IPS-NIHi11 (cell line): ENCODE measurements at regions not wholly inside any gene's neighbourhood (a gene's known extent, or its start where the extent isn't known, plus 50 kb on each side); places are given as distances from the start of the nearest gene placed in this dataset.
"Not testable (repeated sequence)": the region's sequence is repeated elsewhere in the genome, so short reads cannot be mapped to it uniquely, and the experiment has no call there.

ENCODE experiments used
- DNase-seq: peaks from one replicate; pipeline ENCODE4 v3.0.0; 2012; ENCODE audit warnings: mixed read lengths, low spot score

DNA sequence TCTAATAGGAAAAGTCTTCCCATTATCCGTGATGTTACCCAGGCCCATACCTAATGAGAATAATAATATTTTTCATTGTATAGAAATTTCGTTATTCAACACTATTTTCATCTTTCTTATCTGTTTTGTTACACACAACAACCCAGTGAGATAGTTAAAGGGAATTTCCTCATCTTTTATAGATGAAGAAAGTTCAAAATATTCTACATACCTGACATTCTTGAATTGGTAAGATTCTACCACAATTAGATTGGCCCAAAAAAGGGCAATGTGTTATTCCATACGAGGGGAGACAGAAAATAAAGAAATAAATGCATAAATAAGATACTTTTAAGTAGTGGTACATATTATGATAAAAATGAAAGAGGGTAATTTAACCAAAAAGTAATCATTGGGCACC lies 405.5 kb upstream of the ADAMTS5 start:
- DNase-seq = no peak

DNA sequence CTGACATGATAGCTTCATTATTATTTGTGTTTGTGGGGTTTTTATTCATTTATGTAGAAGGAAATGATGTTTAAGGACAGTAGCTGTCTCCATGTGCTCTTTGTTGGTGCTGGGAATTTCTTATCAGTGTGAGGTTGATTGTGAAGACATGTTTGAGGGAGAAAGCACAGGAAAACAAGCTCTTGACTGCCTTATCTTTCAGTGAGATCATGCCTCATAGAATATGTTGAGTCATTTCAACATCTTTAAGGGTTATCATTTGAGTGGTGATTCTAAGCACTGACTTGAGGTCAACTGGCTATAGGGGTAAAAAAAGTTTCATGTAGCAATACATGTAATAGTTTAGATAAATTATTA lies 405.1 kb upstream of the ADAMTS5 start:
- no peak for DNase-seq

DNA sequence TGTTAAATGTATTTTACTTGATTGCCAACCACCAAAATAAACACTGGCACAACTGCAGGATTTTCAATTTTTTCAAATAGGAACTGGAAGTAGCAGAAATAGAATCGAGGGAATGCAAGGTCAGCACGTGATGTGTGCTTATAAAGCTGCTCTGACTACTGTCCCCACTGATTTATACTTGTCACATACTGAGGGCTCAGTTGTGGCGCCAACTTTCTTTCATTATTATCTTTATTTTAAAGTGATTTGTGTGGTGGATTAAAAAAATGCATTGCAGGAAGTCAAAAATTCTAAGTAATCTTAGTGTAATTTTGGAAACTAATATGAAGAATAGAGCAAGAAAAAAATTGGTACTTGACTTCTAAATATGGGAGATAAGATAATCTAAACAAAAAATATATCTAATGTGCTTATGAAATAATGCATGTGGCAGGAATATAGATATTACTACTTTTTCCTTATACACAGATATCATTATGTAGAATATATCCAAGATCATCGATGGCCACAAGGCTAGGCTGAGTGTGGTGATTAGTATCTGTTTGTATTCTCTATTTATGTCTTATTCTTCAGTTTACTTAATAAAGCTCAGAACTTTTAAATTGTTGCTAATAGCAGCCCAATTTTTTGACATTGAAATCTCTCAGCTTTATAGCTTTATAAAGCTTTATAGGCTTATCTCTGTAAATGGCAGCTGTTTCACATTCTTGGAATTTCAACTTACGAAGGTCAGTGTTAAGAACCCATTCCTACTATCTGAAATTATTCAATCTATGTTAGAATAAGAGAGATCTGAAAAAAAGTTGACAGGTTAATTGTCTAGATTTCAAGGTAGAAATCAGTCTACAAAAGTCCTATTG lies 404.5 kb upstream of the ADAMTS5 start:
- DNase-seq = no peak

DNA sequence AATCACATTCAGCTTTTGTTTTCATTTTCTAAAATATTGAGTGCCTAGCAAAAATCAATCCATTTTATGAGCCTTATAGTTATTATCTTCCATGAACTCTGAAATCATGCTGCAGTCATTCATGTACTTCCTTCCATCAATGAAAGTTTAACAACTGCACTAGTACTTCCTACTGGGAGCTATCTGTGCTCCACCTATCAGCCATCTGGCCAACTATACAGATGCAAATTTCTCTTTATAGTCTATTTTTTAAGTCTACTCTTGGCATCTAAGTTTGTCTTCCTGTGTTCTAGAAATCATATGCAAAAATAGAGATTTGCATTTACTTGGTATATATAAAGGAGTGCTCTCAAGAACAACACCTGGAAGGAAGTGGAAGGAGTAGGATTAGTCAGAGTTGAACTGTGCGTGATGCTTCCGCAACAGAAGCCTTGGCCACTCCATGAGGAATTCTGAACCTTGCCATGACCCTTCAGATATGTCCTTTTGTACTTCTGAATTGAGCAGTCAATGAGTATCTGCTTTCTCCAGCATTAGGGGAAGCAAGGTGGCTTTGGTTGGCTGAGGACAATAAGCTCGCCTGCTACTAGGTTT lies 403.2 kb upstream of the ADAMTS5 start:
- no peak for DNase-seq

DNA sequence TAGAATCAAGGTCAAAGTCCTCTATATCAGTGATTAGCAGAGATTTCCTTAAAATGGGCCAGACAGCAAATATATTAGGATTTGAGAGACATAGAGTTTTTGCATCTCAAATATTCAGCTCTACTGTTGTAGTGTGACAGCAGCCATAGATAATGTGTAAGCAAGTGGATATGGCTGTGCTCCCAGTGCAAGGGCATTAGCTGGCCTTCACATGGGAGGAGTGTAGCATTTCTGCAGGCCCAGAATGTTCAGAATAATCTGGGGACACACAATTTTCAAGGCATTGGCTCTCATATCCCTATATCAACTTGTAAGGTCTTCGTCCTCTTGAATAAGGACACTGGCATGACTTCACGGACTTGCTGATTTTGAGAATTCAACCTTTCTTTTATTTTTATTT lies 402.3 kb upstream of the ADAMTS5 start:
- DNase-seq = no peak

GRCh38 chr21:27366646-27367235 lies 399.9 kb upstream of the ADAMTS5 start:
- DNase-seq = no peak

- DNase-seq = no peak
These were observed 399.1 kb upstream of the ADAMTS5 start for GRCh38 chr21:27366036-27366435.

- no peak for DNase-seq
These were observed 398.5 kb upstream of the ADAMTS5 start for GRCh38 chr21:27365394-27365793.

DNA sequence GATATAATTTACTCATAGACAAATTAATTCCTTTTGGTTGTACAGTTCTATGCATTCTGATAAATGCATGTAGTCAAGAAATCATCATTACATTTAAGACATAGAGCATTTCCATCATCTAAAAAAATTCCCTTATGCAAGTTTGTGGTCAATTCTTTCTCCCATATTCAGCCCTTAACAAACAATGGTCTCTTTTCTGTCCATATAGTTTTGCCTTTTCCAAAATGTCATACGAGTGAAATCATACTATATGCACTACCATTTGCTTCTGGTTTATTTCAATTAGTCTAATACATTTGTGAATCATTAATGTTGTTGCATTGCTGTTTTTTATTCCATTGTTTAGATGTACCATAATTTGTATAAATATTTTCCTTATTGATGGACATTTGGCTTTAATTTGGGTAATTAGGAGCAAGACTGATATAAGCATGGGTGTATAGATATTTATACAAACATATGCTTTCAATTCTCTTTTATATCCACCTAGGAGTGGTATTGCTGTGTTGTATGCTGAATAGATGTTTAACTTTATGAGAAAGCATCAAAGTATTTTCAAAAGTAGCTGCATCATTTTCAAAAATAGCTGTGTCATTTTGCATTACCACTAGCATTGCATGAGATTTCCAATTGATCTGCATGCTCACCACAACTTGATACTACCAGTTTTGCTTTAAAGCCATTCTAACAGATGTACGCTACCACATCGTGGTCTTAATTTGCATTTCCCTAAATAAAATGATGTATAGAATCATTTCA lies 397.0 kb upstream of the ADAMTS5 start:
- no peak for DNase-seq

GRCh38 chr21:27362249-27362648 lies 395.4 kb upstream of the ADAMTS5 start:
- DNase-seq = peak; percentile 12

GRCh38 chr21:27359141-27359540 lies 392.3 kb upstream of the ADAMTS5 start:
- no peak for DNase-seq

DNA sequence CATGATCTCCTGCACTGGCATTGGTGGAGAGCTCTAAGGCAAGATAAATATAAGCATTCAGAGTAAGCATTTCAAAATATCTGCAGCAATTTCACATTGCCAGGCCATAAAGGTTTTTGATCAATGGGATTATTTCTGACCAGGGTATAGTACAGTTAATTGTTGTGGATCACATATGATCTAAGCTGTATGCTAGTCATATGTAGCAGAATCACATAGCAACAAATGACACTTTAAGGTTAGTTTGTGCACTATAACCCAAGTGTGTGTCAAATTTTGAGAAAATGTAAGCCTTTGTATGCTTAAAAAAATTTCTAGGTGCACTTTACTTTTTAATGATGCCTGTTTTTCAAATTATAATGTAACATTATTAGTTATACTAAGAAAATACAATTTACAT lies 386.0 kb upstream of the ADAMTS5 start:
- no peak for DNase-seq

DNA sequence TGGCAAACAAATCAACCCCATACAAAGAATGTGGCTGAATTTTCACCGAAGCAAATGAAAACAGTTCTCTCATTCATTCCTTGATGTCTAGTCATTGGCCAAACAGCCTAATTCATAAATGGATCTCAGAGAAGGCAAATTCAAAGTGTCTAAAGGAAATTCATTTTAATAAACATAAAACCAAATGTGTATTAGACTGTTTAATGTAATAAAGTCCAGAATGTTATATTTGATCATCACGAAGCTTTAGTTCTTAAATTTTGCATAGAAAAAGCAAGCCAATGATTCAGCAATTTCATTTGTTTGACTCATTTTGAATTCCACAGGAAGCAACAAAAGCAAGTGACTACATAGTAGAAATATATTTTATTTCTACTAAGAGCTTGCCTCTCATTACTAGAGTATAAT lies 379.2 kb upstream of the ADAMTS5 start:
- DNase-seq = no peak

DNA sequence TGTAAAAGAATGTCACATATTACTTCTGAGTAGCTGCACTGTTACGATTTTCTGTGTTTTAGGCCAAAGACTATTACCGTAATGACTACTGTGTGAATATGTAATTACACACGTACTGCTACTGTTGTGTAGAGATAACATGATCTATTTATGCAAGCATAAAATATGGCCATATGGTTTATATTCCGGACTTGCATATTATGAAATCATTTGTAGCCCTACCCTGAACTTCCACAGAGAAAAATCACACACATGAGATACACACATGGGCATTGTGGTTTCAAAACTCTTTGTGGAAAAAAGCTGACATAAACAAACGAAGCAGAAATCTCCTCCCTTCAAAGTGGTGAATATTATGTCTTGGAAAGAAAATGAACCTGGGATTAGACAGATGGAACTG lies 373.0 kb upstream of the ADAMTS5 start:
- no peak for DNase-seq

DNA sequence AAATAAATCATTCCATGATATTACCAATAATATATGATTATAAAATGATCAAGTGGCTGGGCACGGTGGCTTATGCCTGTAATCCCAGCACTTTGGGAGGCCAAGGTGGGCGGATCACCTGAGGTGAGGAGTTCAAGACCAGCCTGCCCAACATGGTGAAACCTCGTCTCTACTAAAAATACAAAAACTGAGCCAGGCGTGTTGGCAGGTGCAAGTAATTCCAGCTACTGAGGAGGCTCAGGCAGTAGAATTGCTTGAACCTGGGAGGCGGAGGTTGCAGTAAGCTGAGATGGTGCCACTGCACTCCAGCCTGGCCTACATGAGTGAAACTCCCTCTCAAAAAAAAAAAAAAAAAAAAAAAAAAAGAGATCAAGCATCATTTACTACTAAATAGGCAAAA lies 371.1 kb upstream of the ADAMTS5 start:
- DNase-seq = not testable (repeated sequence)

- DNase-seq = no peak
These were observed 366.2 kb upstream of the ADAMTS5 start for GRCh38 chr21:27333096-27333495.

GRCh38 chr21:27329255-27329851 lies 362.5 kb upstream of the ADAMTS5 start:
- DNase-seq = no peak

DNA sequence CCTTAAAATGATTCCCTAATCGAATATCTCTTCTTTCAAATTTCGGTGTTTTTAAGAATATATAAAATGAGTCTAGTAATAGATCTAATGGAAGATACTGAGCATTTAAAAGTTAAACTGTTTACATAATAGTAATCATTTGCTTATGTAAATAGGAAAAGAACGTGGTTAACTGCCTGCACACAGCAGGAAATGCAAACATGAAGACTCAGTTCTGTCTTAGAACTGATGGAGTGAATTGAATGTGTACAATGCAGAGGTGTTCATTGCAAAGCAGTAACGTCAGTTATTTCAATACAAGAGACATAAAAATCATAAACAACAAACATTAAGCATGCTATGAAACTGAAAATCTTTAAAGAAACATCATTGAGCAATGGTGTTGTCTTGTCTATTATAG lies 359.4 kb upstream of the ADAMTS5 start:
- no peak for DNase-seq

- no peak for DNase-seq
These were observed 356.4 kb upstream of the ADAMTS5 start for GRCh38 chr21:27323331-27323730.

DNA sequence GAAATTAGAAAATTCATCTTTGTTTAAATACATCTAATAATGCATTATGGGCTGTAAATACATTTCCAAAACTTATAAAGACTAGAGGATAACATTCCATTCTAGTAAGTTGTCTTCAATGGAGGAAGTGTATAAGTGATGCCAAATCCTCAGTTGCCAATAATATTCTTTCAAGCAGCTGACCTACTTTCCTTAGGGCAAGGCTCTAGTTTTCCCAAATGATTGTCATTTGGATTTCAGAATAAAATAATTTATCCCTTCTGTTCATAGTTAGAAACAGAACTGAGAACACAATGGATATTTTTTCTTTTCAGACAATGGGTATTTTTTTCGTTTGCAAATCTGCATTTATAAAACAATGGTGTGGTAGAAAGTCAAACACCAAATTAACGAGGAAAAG lies 354.9 kb upstream of the ADAMTS5 start:
- DNase-seq = no peak

- no peak for DNase-seq
These were observed 354.0 kb upstream of the ADAMTS5 start for GRCh38 chr21:27320868-27321267.

- DNase-seq = not testable (repeated sequence)
These were observed 350.7 kb upstream of the ADAMTS5 start for GRCh38 chr21:27317601-27318000.
